ENCODE measurements at regions not wholly inside any gene's neighbourhood (a gene's known extent, or its start where the extent isn't known, plus 50 kb on each side); places are given as distances from the start of the nearest gene placed in this dataset.

GRCh38 chr6:14429396-14429795 is 311.8 kb downstream of the CD83 start:
- H3K36me3 Mint-ChIP-seq (ENCODE audit: unreplicated experiment), result no peaks in the 10 kb centered on the region
- peaks cover 43% of the 10 kb centered on the region for H3K27me3 Mint-ChIP-seq (ENCODE audit: unreplicated experiment)
- H3K9me3 Mint-ChIP-seq (ENCODE audit: unreplicated experiment), result no peaks in the 10 kb centered on the region
- H3K27ac Mint-ChIP-seq (ENCODE audit: unreplicated experiment), result no peak overlapping the region
- no peak overlapping the region for H3K4me3 Mint-ChIP-seq (ENCODE audit: unreplicated experiment)
- DNase-seq (ENCODE audit: extremely low spot score, unreplicated experiment), result no peak
- H3K4me1 Mint-ChIP-seq (ENCODE audit: unreplicated experiment), result no peaks in the 10 kb centered on the region
- no peak for TF ChIP-seq CTCF (IDR thresholded peaks at IDR 0.05)

GRCh38 chr6:14430218-14430617 is 312.6 kb downstream of the CD83 start:
- no peak overlapping the region for H3K4me3 Mint-ChIP-seq (ENCODE audit: unreplicated experiment)

GRCh38 chr6:14431385-14432330 is 314.1 kb downstream of the CD83 start:
- Mint-ChIP-seq H3K4me1 (ENCODE audit: unreplicated experiment) (no peaks in the 10 kb centered on the region), H3K27me3 (ENCODE audit: unreplicated experiment) (peaks cover 38% of the 10 kb centered on the region), H3K9me3 (ENCODE audit: unreplicated experiment) (no peaks in the 10 kb centered on the region), H3K27ac (ENCODE audit: unreplicated experiment) (no peak overlapping the region), H3K36me3 (ENCODE audit: unreplicated experiment) (no peaks in the 10 kb centered on the region), H3K4me3 (ENCODE audit: unreplicated experiment) (no peak overlapping the region)
- no peak for DNase-seq (ENCODE audit: extremely low spot score, unreplicated experiment)
- no peak for TF ChIP-seq CTCF (IDR thresholded peaks at IDR 0.05)

More at GRCh38 chr6:14430218-14430617, 312.6 kb downstream of the CD83 start:
- Mint-ChIP-seq H3K9me3 (ENCODE audit: unreplicated experiment) (no peaks in the 10 kb centered on the region), H3K4me1 (ENCODE audit: unreplicated experiment) (no peaks in the 10 kb centered on the region), H3K36me3 (ENCODE audit: unreplicated experiment) (no peaks in the 10 kb centered on the region), H3K27me3 (ENCODE audit: unreplicated experiment) (peaks cover 38% of the 10 kb centered on the region), H3K27ac (ENCODE audit: unreplicated experiment) (no peak overlapping the region)
- TF ChIP-seq CTCF (IDR thresholded peaks at IDR 0.05), result no peak
- no peak for DNase-seq (ENCODE audit: extremely low spot score, unreplicated experiment)

- Mint-ChIP-seq H3K27me3 (ENCODE audit: unreplicated experiment) (peaks cover 22% of the 10 kb centered on the region), H3K36me3 (ENCODE audit: unreplicated experiment) (no peaks in the 10 kb centered on the region), H3K4me3 (ENCODE audit: unreplicated experiment) (no peak overlapping the region), H3K4me1 (ENCODE audit: unreplicated experiment) (no peaks in the 10 kb centered on the region), H3K27ac (ENCODE audit: unreplicated experiment) (no peak overlapping the region), H3K9me3 (ENCODE audit: unreplicated experiment) (no peaks in the 10 kb centered on the region)
- DNase-seq (ENCODE audit: extremely low spot score, unreplicated experiment), result no peak
- TF ChIP-seq CTCF (IDR thresholded peaks at IDR 0.05), result no peak
These were observed 317.5 kb downstream of the CD83 start for GRCh38 chr6:14434916-14435690.

Measured in osteocyte (in vitro differentiated cells).